Colonic mucosa (tissue), 4 donors: ENCODE measurements at regions not wholly inside any gene's neighbourhood (a gene's known extent, or its start where the extent isn't known, plus 50 kb on each side); places are given as distances from the start of the nearest gene placed in this dataset.

Source experiments
- DNase-seq: peaks from one replicate; pipeline ENCODE4 v3.0.0-alpha.2; 2020
- H3K27ac ChIP-seq: fragments of 200-600 bp; one replicate; pipeline ENCODE4 v1.8.0; 2021
- H3K27me3 ChIP-seq: fragments of 200-600 bp; one replicate; pipeline ENCODE4 v1.8.0; 2021
- H3K36me3 ChIP-seq: fragments of 200-600 bp; one replicate; pipeline ENCODE4 v1.8.0; 2021
- H3K4me1 ChIP-seq: fragments of 200-600 bp; one replicate; pipeline ENCODE4 v1.8.0; 2021; ENCODE audit warnings: mild to moderate bottlenecking
- H3K4me3 ChIP-seq: fragments of 200-600 bp; one replicate; pipeline ENCODE4 v1.8.0; 2021
- H3K9ac ChIP-seq, 2 donors: one replicate each; pipeline ENCODE4 v1.7.0; 2013; ENCODE audit warnings: control low read depth in 2 of 2, low read depth in 2 of 2, low read length in 2 of 2
- H3K9me3 ChIP-seq: fragments of 200-600 bp; one replicate; pipeline ENCODE4 v1.8.0; 2021
- CTCF ChIP-seq: fragments of 200-600 bp; IDR thresholded peaks from one replicate; pipeline ENCODE4 v1.8.0; 2022; ENCODE audit warnings: antibody characterized with exemption, mild to moderate bottlenecking
- intact Hi-C: fragments of 100-400 bp; cut with DNase I; formaldehyde crosslinking; loops from one replicate; pipeline ENCODE4 v1.14.1; 2022
- donor health status: healthy.
- donor health status: DM: no; HTN: no; CAD: no.
- donor health status: DM: no; HTN: no; CAD: no.

DNA sequence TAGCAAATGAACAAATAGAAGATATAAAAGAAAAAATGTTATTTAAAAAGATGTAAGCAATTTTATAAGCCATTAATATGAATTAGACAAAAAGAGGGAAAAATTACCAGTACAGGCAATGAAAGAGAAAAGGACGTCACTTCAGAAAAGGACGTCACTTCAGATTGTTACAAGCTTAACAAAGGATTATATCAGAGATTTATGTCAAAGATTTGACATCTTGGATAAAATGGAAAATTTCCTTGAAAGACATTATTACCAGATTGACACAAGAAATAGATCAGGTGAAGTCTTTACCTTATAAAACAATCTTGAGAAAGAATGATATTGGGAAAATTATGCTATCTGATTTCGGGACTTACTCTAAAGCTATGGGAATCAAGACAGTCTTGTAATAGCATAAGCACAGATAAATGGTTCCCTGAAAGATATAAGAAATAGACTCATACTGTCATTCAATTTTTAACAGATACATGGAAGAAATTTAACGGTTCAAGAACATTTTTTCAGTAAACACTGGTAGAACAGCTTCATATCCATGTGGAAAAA, 625.4 kb upstream of the EDIL3 start:
- H3K27ac ChIP-seq, result no peak overlapping the region
- intact Hi-C loops, result no loop called here

DNA sequence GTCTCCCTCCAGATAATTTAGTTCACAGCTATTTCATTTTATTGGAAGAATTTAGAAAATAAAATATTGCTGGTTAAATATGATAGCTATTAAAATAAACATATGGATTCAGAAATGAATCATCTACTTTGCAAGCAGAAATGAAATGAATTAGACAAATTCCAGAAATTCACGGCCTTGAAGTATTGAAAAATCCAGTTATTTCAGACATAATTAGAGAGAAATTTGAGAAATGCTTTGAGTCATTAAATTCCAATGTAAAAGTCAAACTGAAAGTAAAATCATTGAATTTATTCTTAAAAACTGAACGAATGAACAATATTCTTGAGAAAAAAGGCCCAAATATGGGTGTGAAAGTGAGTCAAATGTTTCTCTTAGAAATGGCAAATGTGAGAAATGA, 632.6 kb upstream of the EDIL3 start:
- Histone ChIP-seq H3K36me3 (no peaks in the 10 kb centered on the region), H3K9ac (no peak overlapping the region), H3K9me3 (no peaks in the 10 kb centered on the region), H3K4me1 (no peaks in the 10 kb centered on the region), H3K4me3 (no peak overlapping the region), H3K27me3 (no peaks in the 10 kb centered on the region), H3K27ac (no peak overlapping the region)
- intact Hi-C loops, result no loop called here
- no peak for TF ChIP-seq CTCF
- DNase-seq, result no peak

More for the DNA sequence above, 625.4 kb upstream of the EDIL3 start:
- no peak for TF ChIP-seq CTCF
- H3K27me3 ChIP-seq, result no peaks in the 10 kb centered on the region
- no peak overlapping the region for H3K4me3 ChIP-seq
- no peaks in the 10 kb centered on the region for H3K36me3 ChIP-seq
- no peak for DNase-seq
- no peak overlapping the region for H3K9ac ChIP-seq
- H3K4me1 ChIP-seq, result no peaks in the 10 kb centered on the region
- H3K9me3 ChIP-seq, result no peaks in the 10 kb centered on the region

GRCh38 chr5:85030316-85031084, 645.8 kb upstream of the EDIL3 start:
- Histone ChIP-seq H3K9me3 (no peaks in the 10 kb centered on the region), H3K36me3 (no peaks in the 10 kb centered on the region), H3K4me1 (no peaks in the 10 kb centered on the region), H3K4me3 (no peak overlapping the region), H3K27me3 (no peaks in the 10 kb centered on the region), H3K9ac (no peak overlapping the region), H3K27ac (no peak overlapping the region)
- no peak for TF ChIP-seq CTCF
- intact Hi-C loops, result no loop called here
- DNase-seq, result no peak

DNA sequence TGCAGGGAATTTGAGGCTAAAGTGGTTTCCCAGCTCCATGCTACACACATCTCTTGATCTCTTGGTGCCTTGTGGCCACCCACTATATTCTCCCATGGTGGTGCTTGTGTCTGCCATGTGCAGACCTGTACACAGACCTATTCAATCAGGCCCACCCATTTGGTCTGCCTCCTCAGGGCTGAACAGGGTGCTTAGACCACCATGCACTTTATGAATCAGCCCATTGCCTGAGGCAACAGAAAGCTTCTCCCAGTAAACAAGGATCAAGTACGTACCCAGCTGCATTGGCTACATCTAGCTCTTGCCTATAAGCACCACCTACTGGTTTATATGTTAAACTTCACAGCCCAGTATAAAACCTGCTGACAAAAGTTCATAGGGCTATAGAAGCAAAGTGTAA, 664.3 kb upstream of the EDIL3 start:
- Histone ChIP-seq H3K27me3 (no peaks in the 10 kb centered on the region), H3K4me1 (no peaks in the 10 kb centered on the region), H3K27ac (no peak overlapping the region), H3K9me3 (no peaks in the 10 kb centered on the region), H3K9ac (no peak overlapping the region), H3K36me3 (no peaks in the 10 kb centered on the region), H3K4me3 (no peak overlapping the region)
- no peak for TF ChIP-seq CTCF
- no peak for DNase-seq
- intact Hi-C loops, result loop anchor here (10.0 kb wide), 1 partner anchor 1334 kb away; no protein-coding TSS in a partner anchor

- DNase-seq, result no peak
These were observed 668.1 kb upstream of the EDIL3 start for GRCh38 chr5:85052826-85053225.

More at GRCh38 chr5:85052826-85053225, 668.1 kb upstream of the EDIL3 start:
- H3K4me1 ChIP-seq, result no peaks in the 10 kb centered on the region
- no peaks in the 10 kb centered on the region for H3K27me3 ChIP-seq
- no peak overlapping the region for H3K4me3 ChIP-seq
- no peak for TF ChIP-seq CTCF
- no peak overlapping the region for H3K27ac ChIP-seq
- H3K36me3 ChIP-seq, result no peaks in the 10 kb centered on the region
- no peaks in the 10 kb centered on the region for H3K9me3 ChIP-seq
- intact Hi-C loops, result no loop called here
- H3K9ac ChIP-seq, result no peak overlapping the region
